Chondrocyte (in vitro differentiated cells): ENCODE measurements at regions not wholly inside any gene's neighbourhood (a gene's known extent, or its start where the extent isn't known, plus 50 kb on each side); places are given as distances from the start of the nearest gene placed in this dataset.

Experiments used
- DNase-seq: peaks from one replicate; pipeline ENCODE4 v3.0.0; 2021; ENCODE audit warnings: mixed read lengths, low spot score
- H3K27ac Mint-ChIP-seq: one replicate; pipeline ENCODE4 v1.8.0; 2021; ENCODE audit warnings: mild to moderate bottlenecking, moderate library complexity, mixed read lengths; ENCODE audit not compliant: unreplicated experiment
- H3K27me3 Mint-ChIP-seq: 2 replicates; pipeline ENCODE4 v1.8.0; 2021; ENCODE audit warnings: low read depth, mixed read lengths
- H3K36me3 Mint-ChIP-seq: 2 replicates; pipeline ENCODE4 v1.8.0; 2021; ENCODE audit warnings: low read depth, mixed read lengths
- H3K4me1 Mint-ChIP-seq: 2 replicates; pipeline ENCODE4 v1.8.0; 2021; ENCODE audit warnings: low read depth, mild to moderate bottlenecking, mixed read lengths
- H3K4me3 Mint-ChIP-seq: one replicate; pipeline ENCODE4 v1.8.0; 2021; ENCODE audit warnings: mild to moderate bottlenecking, moderate library complexity, mixed read lengths; ENCODE audit not compliant: unreplicated experiment
- H3K9me3 Mint-ChIP-seq: 2 replicates; pipeline ENCODE4 v1.8.0; 2021; ENCODE audit warnings: low read depth, mixed read lengths
- CTCF ChIP-seq: fragments of 200-600 bp; sonication (generic); IDR thresholded peaks from 2 replicates; pipeline ENCODE4 v1.5.0; 2021; ENCODE audit warnings: antibody characterized with exemption, mild to moderate bottlenecking, moderate library complexity

GRCh38 chr4:180489787-180490186 lies 1753.4 kb upstream of the TENM3 start:
- Mint-ChIP-seq H3K27me3 (no peaks in the 10 kb centered on the region), H3K36me3 (no peaks in the 10 kb centered on the region)

GRCh38 chr4:180491210-180491609 lies 1752.0 kb upstream of the TENM3 start:
- no peaks in the 10 kb centered on the region for H3K9me3 Mint-ChIP-seq
- no peak for DNase-seq
- H3K4me1 Mint-ChIP-seq = no peaks in the 10 kb centered on the region
- H3K36me3 Mint-ChIP-seq = no peaks in the 10 kb centered on the region
- H3K27me3 Mint-ChIP-seq = no peaks in the 10 kb centered on the region
- H3K4me3 Mint-ChIP-seq = no peak overlapping the region
- TF ChIP-seq CTCF = no peak
- no peak overlapping the region for H3K27ac Mint-ChIP-seq

More at GRCh38 chr4:180489787-180490186, 1753.4 kb upstream of the TENM3 start:
- H3K4me3 Mint-ChIP-seq = no peak overlapping the region
- H3K27ac Mint-ChIP-seq = no peak overlapping the region
- DNase-seq = no peak
- no peak for TF ChIP-seq CTCF
- H3K9me3 Mint-ChIP-seq = no peaks in the 10 kb centered on the region
- no peaks in the 10 kb centered on the region for H3K4me1 Mint-ChIP-seq

GRCh38 chr4:180493299-180493698 lies 1749.9 kb upstream of the TENM3 start:
- no peak for DNase-seq
- Mint-ChIP-seq H3K27ac (no peak overlapping the region), H3K4me3 (no peak overlapping the region), H3K36me3 (no peaks in the 10 kb centered on the region), H3K9me3 (no peaks in the 10 kb centered on the region), H3K4me1 (no peaks in the 10 kb centered on the region), H3K27me3 (no peaks in the 10 kb centered on the region)
- no peak for TF ChIP-seq CTCF

GRCh38 chr4:180500154-180500553 lies 1743.0 kb upstream of the TENM3 start:
- H3K4me1 Mint-ChIP-seq = no peaks in the 10 kb centered on the region
- no peaks in the 10 kb centered on the region for H3K36me3 Mint-ChIP-seq
- no peak for TF ChIP-seq CTCF
- no peaks in the 10 kb centered on the region for H3K9me3 Mint-ChIP-seq
- peaks cover 3% of the 10 kb centered on the region for H3K27me3 Mint-ChIP-seq
- no peak overlapping the region for H3K27ac Mint-ChIP-seq
- no peak overlapping the region for H3K4me3 Mint-ChIP-seq
- DNase-seq = no peak

- Mint-ChIP-seq H3K36me3 (no peaks in the 10 kb centered on the region), H3K9me3 (no peaks in the 10 kb centered on the region), H3K4me1 (peaks cover 3% of the 10 kb centered on the region), H3K27ac (no peak overlapping the region), H3K4me3 (no peak overlapping the region), H3K27me3 (no peaks in the 10 kb centered on the region)
- no peak for DNase-seq
- TF ChIP-seq CTCF = no peak
Measured at GRCh38 chr4:180512801-180513475, 1730.3 kb upstream of the TENM3 start.
